ENCODE measurements at regions not wholly inside any gene's neighbourhood (a gene's known extent, or its start where the extent isn't known, plus 50 kb on each side); places are given as distances from the start of the nearest gene placed in this dataset.
A peak's percentile ranks its signal among the peaks of the same experiment; 100 is the strongest.

DNA sequence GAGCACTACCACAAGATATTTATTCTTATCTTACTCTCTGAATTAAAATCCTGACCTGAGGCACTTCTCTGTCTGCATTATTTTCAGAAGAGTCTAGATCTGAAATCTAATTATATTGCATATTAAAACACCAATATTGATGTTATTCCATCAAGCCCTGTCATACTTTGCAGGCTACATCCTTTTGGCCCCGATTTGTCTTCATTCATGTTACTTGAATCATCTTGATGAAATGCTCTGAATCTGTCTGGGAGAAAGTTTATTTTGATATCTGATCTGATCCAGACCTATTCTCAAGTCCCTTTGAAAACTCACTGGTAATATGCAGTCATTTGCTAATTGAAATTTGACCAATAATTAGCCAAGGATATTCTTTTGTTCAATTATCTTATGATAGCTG, 79.9 kb downstream of the BBS10 start:
- H3K4me3 ChIP-seq = no peak overlapping the region

DNA sequence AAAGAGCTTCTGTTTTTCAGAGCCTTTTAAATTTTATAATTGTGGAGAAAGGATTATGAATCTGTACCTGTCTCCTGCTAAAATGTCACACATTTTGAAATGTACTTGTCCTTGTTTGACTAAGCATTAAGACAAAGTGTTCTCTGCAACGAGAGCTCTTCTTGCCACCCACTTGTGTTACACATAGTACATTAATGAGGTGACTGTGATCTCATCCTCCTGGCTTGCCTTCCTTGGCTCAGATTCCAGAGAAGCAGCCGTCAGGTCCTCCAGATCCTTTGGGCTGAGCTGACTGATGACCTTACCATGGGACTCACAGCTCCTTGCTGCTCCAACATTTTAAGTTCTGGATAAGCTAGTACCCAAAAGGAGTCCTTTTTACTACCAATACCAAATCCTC, 81.4 kb downstream of the BBS10 start:
- Histone ChIP-seq H3K27me3 (ENCODE audit: low read depth) (no peaks in the 10 kb centered on the region), H3K36me3 (replicated peaks) (no peaks in the 10 kb centered on the region), H3K9me3 (peaks cover 3% of the 10 kb centered on the region; the same call in 1 of the 2 replicates), H3K4me3 (no peak overlapping the region), H3K4me1 (peaks cover 6% of the 10 kb centered on the region; the same call in 1 of the 2 replicates)
- no peak for DNase-seq (ENCODE audit: low spot score in 2 of 2)
- in situ Hi-C loops (cut with MboI; ENCODE audit: low sequenced_read_pairs) = no loop called here

More for the DNA sequence above, 79.9 kb downstream of the BBS10 start:
- Histone ChIP-seq H3K4me1 (peaks cover 7% of the 10 kb centered on the region; the same call in 1 of the 2 replicates), H3K9me3 (peaks cover 3% of the 10 kb centered on the region; the same call in 1 of the 2 replicates), H3K36me3 (replicated peaks) (no peaks in the 10 kb centered on the region), H3K27me3 (ENCODE audit: low read depth) (no peaks in the 10 kb centered on the region)
- no peak for DNase-seq (ENCODE audit: low spot score in 2 of 2)
- in situ Hi-C loops (cut with MboI; ENCODE audit: low sequenced_read_pairs) = no loop called here

DNA sequence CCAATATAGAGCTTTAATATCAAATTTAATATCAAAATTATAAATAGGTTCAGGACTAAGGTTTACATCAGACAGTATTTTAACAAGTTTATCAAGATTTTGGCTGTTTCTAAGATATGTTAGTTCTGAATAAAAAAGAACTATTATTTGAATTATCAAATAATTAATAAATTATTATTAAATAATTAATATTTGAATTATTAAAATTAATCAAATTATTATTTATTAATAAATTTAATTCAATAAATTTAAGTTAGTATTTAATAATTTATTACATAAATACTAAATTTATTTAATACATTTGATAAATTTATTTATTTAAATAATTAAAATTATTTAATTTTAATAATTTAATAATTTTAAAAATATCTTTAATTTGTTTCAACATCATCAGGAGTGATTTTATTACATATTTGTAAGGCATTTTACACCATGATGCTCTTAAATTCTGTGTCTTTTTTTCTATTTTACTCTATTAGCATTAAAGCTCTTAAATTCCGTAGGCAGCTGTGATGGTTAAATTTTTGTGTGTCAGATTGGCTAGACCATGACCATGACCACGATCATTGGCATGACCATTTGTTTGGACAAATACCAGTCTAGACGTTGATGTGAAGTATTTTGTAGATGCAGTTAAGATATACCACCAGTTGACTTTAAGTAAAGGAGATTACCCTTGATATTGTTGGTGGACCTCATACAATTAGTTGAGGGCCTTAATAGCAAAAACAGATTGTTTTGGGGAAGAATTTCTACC, 82.6 kb downstream of the BBS10 start:
- no peaks in the 10 kb centered on the region for H3K27me3 ChIP-seq (ENCODE audit: low read depth)
- in situ Hi-C loops (cut with MboI; ENCODE audit: low sequenced_read_pairs) = no loop called here
- DNase-seq (ENCODE audit: low spot score in 2 of 2) = no peak
- H3K9me3 ChIP-seq = peaks cover 3% of the 10 kb centered on the region; the same call in 1 of the 2 replicates
- peaks cover 2% of the 10 kb centered on the region; the same call in 1 of the 2 replicates for H3K4me1 ChIP-seq
- H3K4me3 ChIP-seq = no peak overlapping the region
- H3K36me3 ChIP-seq (replicated peaks) = no peaks in the 10 kb centered on the region

DNA sequence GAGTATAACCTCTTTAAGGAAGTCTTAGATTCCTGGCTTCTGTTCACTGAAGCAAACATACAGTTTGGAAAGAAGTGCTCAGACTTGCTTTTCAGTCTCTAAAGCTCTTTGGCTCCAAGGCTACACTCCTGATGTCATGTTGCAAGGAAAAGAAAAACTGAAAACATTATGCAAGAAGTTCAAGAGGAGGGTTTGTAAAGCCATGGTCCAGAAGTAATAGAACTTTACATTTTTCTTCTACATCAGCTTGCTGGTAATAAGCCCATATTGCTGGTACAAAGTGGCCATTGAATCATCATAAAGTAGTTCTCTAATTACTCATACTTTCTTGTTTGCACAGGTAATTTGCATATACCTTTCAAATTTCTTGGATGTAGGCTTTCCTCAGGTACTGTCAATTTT, 83.6 kb downstream of the BBS10 start:
- Histone ChIP-seq H3K36me3 (replicated peaks) (no peaks in the 10 kb centered on the region), H3K27me3 (ENCODE audit: low read depth) (no peaks in the 10 kb centered on the region)

DNA sequence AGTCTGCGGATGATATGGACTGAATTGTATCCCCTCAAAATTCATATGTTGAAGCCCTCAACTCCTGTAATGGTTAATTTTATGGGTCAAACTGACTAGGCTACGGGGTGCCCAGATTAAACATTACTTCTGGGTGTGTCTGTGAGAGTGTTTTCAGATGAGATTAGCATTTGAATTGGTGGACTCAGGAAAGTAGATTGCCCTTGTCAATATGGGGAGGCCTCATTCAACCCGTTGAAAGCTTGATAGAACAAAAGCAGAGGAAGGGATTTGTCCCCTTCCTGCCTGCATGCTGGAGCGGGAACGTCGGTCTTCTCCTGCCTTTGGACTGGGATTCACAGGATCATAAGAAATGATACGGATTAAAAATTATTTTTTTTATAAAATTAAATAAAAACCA, 84.5 kb downstream of the BBS10 start:
- peak; percentile 29 to 66 for DNase-seq (ENCODE audit: low spot score in 2 of 2)
- H3K4me3 ChIP-seq = no peak overlapping the region
- in situ Hi-C loops (cut with MboI; ENCODE audit: low sequenced_read_pairs) = no loop called here
- no peaks in the 10 kb centered on the region for H3K27me3 ChIP-seq (ENCODE audit: low read depth)
- no peaks in the 10 kb centered on the region for H3K36me3 ChIP-seq (replicated peaks)
- H3K4me1 ChIP-seq = peaks cover 2% of the 10 kb centered on the region; the same call in 1 of the 2 replicates
- H3K9me3 ChIP-seq = peaks cover 3% of the 10 kb centered on the region; the same call in 1 of the 2 replicates

More for the DNA sequence above, 83.6 kb downstream of the BBS10 start:
- Histone ChIP-seq H3K4me1 (peaks cover 2% of the 10 kb centered on the region; the same call in 1 of the 2 replicates), H3K9me3 (peaks cover 3% of the 10 kb centered on the region; the same call in 1 of the 2 replicates), H3K4me3 (no peak overlapping the region)
- in situ Hi-C loops (cut with MboI; ENCODE audit: low sequenced_read_pairs) = no loop called here
- DNase-seq (ENCODE audit: low spot score in 2 of 2) = no peak

DNA sequence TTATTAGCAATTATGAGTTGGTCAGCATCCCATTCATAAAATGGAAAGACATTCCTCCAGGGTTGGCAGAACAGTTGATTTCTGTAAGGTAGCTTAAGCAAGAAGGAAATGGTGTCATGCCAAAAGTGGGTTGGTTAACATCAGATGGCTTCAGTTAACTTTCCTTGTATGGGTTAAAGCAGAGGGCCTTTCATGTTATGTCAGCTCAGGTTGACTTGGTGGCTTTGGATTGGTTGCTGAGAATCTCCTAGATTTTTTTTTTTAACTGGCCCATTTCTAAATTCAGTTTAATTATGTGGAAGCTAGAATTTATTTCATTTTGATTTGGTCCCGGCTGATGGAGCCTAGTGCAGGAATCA, 87.8 kb downstream of the BBS10 start:
- in situ Hi-C loops (cut with MboI; ENCODE audit: low sequenced_read_pairs) = no loop called here
- Histone ChIP-seq H3K36me3 (replicated peaks) (no peaks in the 10 kb centered on the region), H3K9me3 (peaks cover 3% of the 10 kb centered on the region; the same call in 1 of the 2 replicates), H3K4me3 (no peak overlapping the region), H3K4me1 (peaks cover 2% of the 10 kb centered on the region; the same call in 1 of the 2 replicates), H3K27me3 (ENCODE audit: low read depth) (peaks cover 6% of the 10 kb centered on the region; the same call in 1 of the 2 replicates)
- DNase-seq (ENCODE audit: low spot score in 2 of 2) = no peak

DNA sequence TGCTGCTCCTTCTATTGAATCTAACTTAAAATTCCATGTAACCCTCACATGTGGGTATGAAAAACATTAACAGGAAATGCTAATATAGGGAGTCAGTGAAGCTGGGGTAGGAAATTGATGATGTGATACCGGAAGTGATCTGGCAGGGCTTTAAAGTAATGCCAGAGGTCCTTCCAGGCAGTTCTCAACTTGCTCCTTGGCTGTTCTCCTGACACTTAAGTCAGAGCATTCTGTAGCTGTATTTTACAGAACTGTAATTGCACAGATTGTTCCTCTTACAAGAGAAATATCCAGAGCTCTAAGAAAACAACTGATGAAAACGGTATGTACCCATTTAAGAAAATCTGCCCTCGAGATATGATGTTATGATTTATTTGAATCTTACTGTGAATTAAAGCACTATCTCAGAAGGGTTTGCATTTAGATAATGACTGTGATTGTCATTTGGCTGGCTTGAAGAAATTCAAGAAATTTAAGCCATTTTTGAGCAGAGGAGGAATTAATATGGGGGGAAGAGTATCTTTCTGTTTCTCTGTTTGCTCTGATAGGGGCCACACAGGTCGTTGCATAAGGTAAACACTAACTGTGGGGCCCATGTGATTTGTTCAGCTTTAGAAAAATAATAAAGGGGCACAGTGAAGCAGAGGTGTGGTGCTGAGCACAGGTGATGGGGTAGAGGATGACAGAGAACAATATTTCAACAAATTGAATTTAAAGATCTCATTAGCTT, 88.4 kb downstream of the BBS10 start:
- peaks cover 3% of the 10 kb centered on the region; the same call in 1 of the 2 replicates for H3K9me3 ChIP-seq
- peaks cover 2% of the 10 kb centered on the region; the same call in 1 of the 2 replicates for H3K4me1 ChIP-seq
- H3K36me3 ChIP-seq (replicated peaks) = no peaks in the 10 kb centered on the region
- in situ Hi-C loops (cut with MboI; ENCODE audit: low sequenced_read_pairs) = no loop called here
- DNase-seq (ENCODE audit: low spot score in 2 of 2) = no peak
- peaks cover 11% of the 10 kb centered on the region; the same call in 1 of the 2 replicates for H3K27me3 ChIP-seq (ENCODE audit: low read depth)
- no peak overlapping the region for H3K4me3 ChIP-seq

- Histone ChIP-seq H3K4me3 (no peak overlapping the region), H3K27me3 (ENCODE audit: low read depth) (peaks cover 11% of the 10 kb centered on the region; the same call in 1 of the 2 replicates), H3K36me3 (replicated peaks) (no peaks in the 10 kb centered on the region), H3K4me1 (peaks cover 2% of the 10 kb centered on the region; the same call in 1 of the 2 replicates), H3K9me3 (peaks cover under 1% of the 10 kb centered on the region; the same call in 1 of the 2 replicates)
- no peak for DNase-seq (ENCODE audit: low spot score in 2 of 2)
- in situ Hi-C loops (cut with MboI; ENCODE audit: low sequenced_read_pairs) = no loop called here
Observed at GRCh38 chr12:76259106-76259505, 89.1 kb downstream of the BBS10 start.

GRCh38 chr12:76256904-76257303, 91.3 kb downstream of the BBS10 start:
- H3K9me3 ChIP-seq = no peaks in the 10 kb centered on the region; the same call in 1 of the 2 replicates
- in situ Hi-C loops (cut with MboI; ENCODE audit: low sequenced_read_pairs) = no loop called here
- no peak for DNase-seq (ENCODE audit: low spot score in 2 of 2)
- H3K4me1 ChIP-seq = no peaks in the 10 kb centered on the region
- H3K36me3 ChIP-seq (replicated peaks) = no peaks in the 10 kb centered on the region
- H3K27me3 ChIP-seq (ENCODE audit: low read depth) = peaks cover 11% of the 10 kb centered on the region; the same call in 1 of the 2 replicates
- no peak overlapping the region for H3K4me3 ChIP-seq

- H3K4me3 ChIP-seq = no peak overlapping the region
- no peaks in the 10 kb centered on the region for H3K4me1 ChIP-seq
- DNase-seq (ENCODE audit: low spot score in 2 of 2) = no peak
- H3K9me3 ChIP-seq = no peaks in the 10 kb centered on the region; the same call in 1 of the 2 replicates
- peaks cover 11% of the 10 kb centered on the region; the same call in 1 of the 2 replicates for H3K27me3 ChIP-seq (ENCODE audit: low read depth)
- no peaks in the 10 kb centered on the region for H3K36me3 ChIP-seq (replicated peaks)
- in situ Hi-C loops (cut with MboI; ENCODE audit: low sequenced_read_pairs) = no loop called here
Observed at GRCh38 chr12:76256321-76256720, 91.9 kb downstream of the BBS10 start.

- H3K4me1 ChIP-seq = no peaks in the 10 kb centered on the region
- H3K36me3 ChIP-seq (replicated peaks) = no peaks in the 10 kb centered on the region
- no peak for DNase-seq (ENCODE audit: low spot score in 2 of 2)
- no peak overlapping the region for H3K4me3 ChIP-seq
- peaks cover 11% of the 10 kb centered on the region; the same call in 1 of the 2 replicates for H3K27me3 ChIP-seq (ENCODE audit: low read depth)
- no peaks in the 10 kb centered on the region; the same call in 1 of the 2 replicates for H3K9me3 ChIP-seq
- in situ Hi-C loops (cut with MboI; ENCODE audit: low sequenced_read_pairs) = no loop called here
Observed at GRCh38 chr12:76255692-76256091, 92.5 kb downstream of the BBS10 start.

- in situ Hi-C loops (cut with MboI; ENCODE audit: low sequenced_read_pairs) = no loop called here
- Histone ChIP-seq H3K4me3 (no peak overlapping the region), H3K36me3 (replicated peaks) (no peaks in the 10 kb centered on the region), H3K27me3 (ENCODE audit: low read depth) (peaks cover 11% of the 10 kb centered on the region; the same call in 1 of the 2 replicates), H3K9me3 (no peaks in the 10 kb centered on the region; the same call in 1 of the 2 replicates), H3K4me1 (no peaks in the 10 kb centered on the region)
- no peak for DNase-seq (ENCODE audit: low spot score in 2 of 2)
Observed at GRCh38 chr12:76255281-76255680, 92.9 kb downstream of the BBS10 start.

- H3K27me3 ChIP-seq (ENCODE audit: low read depth) = peaks cover 13% of the 10 kb centered on the region
- H3K4me3 ChIP-seq = no peak overlapping the region
- in situ Hi-C loops (cut with MboI; ENCODE audit: low sequenced_read_pairs) = no loop called here
- no peak for DNase-seq (ENCODE audit: low spot score in 2 of 2)
- H3K9me3 ChIP-seq = no peaks in the 10 kb centered on the region; the same call in 1 of the 2 replicates
- H3K4me1 ChIP-seq = peaks cover 17% of the 10 kb centered on the region
- no peaks in the 10 kb centered on the region for H3K36me3 ChIP-seq (replicated peaks)
Observed at GRCh38 chr12:76252031-76252430, 96.2 kb downstream of the BBS10 start.
